ENCODE measurements at regions not wholly inside any gene's neighbourhood (a gene's known extent, or its start where the extent isn't known, plus 50 kb on each side); places are given as distances from the start of the nearest gene placed in this dataset.

- no peak overlapping the region for H3K27ac Mint-ChIP-seq
- no peaks in the 10 kb centered on the region for H3K36me3 Mint-ChIP-seq
- DNase-seq (ENCODE audit: low spot score in 2 of 2) (no peak), ATAC-seq (no peak)
- H3K4me3 Mint-ChIP-seq, result no peak overlapping the region
- H3K9me3 Mint-ChIP-seq, result peaks cover 9% of the 10 kb centered on the region
- no peaks in the 10 kb centered on the region for H3K4me1 Mint-ChIP-seq
These were observed 423.9 kb downstream of the PABPC4L start for GRCh38 chr4:133777661-133778060.

GRCh38 chr4:133776961-133777360, 424.6 kb downstream of the PABPC4L start:
- Mint-ChIP-seq H3K27ac (no peak overlapping the region), H3K9me3 (peaks cover 14% of the 10 kb centered on the region), H3K4me1 (no peaks in the 10 kb centered on the region), H3K36me3 (no peaks in the 10 kb centered on the region), H3K4me3 (no peak overlapping the region)
- no peak for ATAC-seq
- no peak for DNase-seq (ENCODE audit: low spot score in 2 of 2)

- ATAC-seq (no peak), DNase-seq (ENCODE audit: low spot score in 2 of 2) (no peak)
- Mint-ChIP-seq H3K4me1 (no peaks in the 10 kb centered on the region), H3K9me3 (peaks cover 14% of the 10 kb centered on the region), H3K27ac (no peak overlapping the region), H3K36me3 (no peaks in the 10 kb centered on the region), H3K4me3 (no peak overlapping the region)
These were observed 425.1 kb downstream of the PABPC4L start for GRCh38 chr4:133776503-133776902.

- H3K4me3 Mint-ChIP-seq, result no peak overlapping the region
- no peaks in the 10 kb centered on the region for H3K36me3 Mint-ChIP-seq
- no peak for ATAC-seq
- DNase-seq (ENCODE audit: low spot score in 2 of 2), result no peak
- no peaks in the 10 kb centered on the region for H3K4me1 Mint-ChIP-seq
- no peak overlapping the region for H3K27ac Mint-ChIP-seq
- H3K9me3 Mint-ChIP-seq, result peaks cover 14% of the 10 kb centered on the region
These were observed 425.7 kb downstream of the PABPC4L start for GRCh38 chr4:133775881-133776280.

GRCh38 chr4:133775469-133775868, 426.1 kb downstream of the PABPC4L start:
- Mint-ChIP-seq H3K27ac (no peak overlapping the region), H3K36me3 (no peaks in the 10 kb centered on the region), H3K4me3 (no peak overlapping the region), H3K9me3 (peaks cover 15% of the 10 kb centered on the region), H3K4me1 (no peaks in the 10 kb centered on the region)
- DNase-seq (ENCODE audit: low spot score in 2 of 2) (no peak), ATAC-seq (no peak)

- H3K4me1 Mint-ChIP-seq, result no peaks in the 10 kb centered on the region
- H3K9me3 Mint-ChIP-seq, result peaks cover 15% of the 10 kb centered on the region
- DNase-seq (ENCODE audit: low spot score in 2 of 2) (no peak), ATAC-seq (no peak)
- no peak overlapping the region for H3K4me3 Mint-ChIP-seq
- H3K27ac Mint-ChIP-seq, result no peak overlapping the region
- H3K36me3 Mint-ChIP-seq, result no peaks in the 10 kb centered on the region
These were observed 442.2 kb downstream of the PABPC4L start for GRCh38 chr4:133759428-133759827.

GRCh38 chr4:133741766-133742165, 459.8 kb downstream of the PABPC4L start:
- Mint-ChIP-seq H3K4me3 (no peak overlapping the region), H3K9me3 (peaks cover 16% of the 10 kb centered on the region), H3K4me1 (no peaks in the 10 kb centered on the region), H3K36me3 (no peaks in the 10 kb centered on the region), H3K27ac (no peak overlapping the region)
- ATAC-seq (no peak), DNase-seq (ENCODE audit: low spot score in 2 of 2) (no peak)

GRCh38 chr4:133720001-133720400, 481.6 kb downstream of the PABPC4L start:
- DNase-seq (ENCODE audit: low spot score in 2 of 2) (no peak), ATAC-seq (no peak)
- Mint-ChIP-seq H3K27ac (no peak overlapping the region), H3K4me1 (no peaks in the 10 kb centered on the region), H3K36me3 (no peaks in the 10 kb centered on the region), H3K4me3 (no peak overlapping the region), H3K9me3 (peaks cover 18% of the 10 kb centered on the region)

GRCh38 chr4:133719098-133719497, 482.5 kb downstream of the PABPC4L start:
- Mint-ChIP-seq H3K27ac (no peak overlapping the region), H3K4me1 (no peaks in the 10 kb centered on the region), H3K9me3 (peaks cover 19% of the 10 kb centered on the region), H3K4me3 (no peak overlapping the region), H3K36me3 (no peaks in the 10 kb centered on the region)
- no peak for DNase-seq (ENCODE audit: low spot score in 2 of 2)
- ATAC-seq, result no peak

GRCh38 chr4:133714211-133714610, 487.4 kb downstream of the PABPC4L start:
- H3K9me3 Mint-ChIP-seq, result peaks cover 19% of the 10 kb centered on the region
- no peak for ATAC-seq
- no peak overlapping the region for H3K27ac Mint-ChIP-seq
- H3K36me3 Mint-ChIP-seq, result no peaks in the 10 kb centered on the region
- no peak overlapping the region for H3K4me3 Mint-ChIP-seq
- DNase-seq (ENCODE audit: low spot score in 2 of 2), result no peak
- H3K4me1 Mint-ChIP-seq, result no peaks in the 10 kb centered on the region

- DNase-seq (ENCODE audit: low spot score in 2 of 2), result no peak
- no peaks in the 10 kb centered on the region for H3K36me3 Mint-ChIP-seq
- H3K4me3 Mint-ChIP-seq, result no peak overlapping the region
These were observed 488.2 kb downstream of the PABPC4L start for GRCh38 chr4:133713340-133713739.

GRCh38 chr4:133711817-133712216, 489.8 kb downstream of the PABPC4L start:
- H3K27ac Mint-ChIP-seq, result no peak overlapping the region
- no peaks in the 10 kb centered on the region for H3K36me3 Mint-ChIP-seq
- no peak for ATAC-seq
- no peak for DNase-seq (ENCODE audit: low spot score in 2 of 2)
- peaks cover 18% of the 10 kb centered on the region for H3K9me3 Mint-ChIP-seq
- no peak overlapping the region for H3K4me3 Mint-ChIP-seq
- no peaks in the 10 kb centered on the region for H3K4me1 Mint-ChIP-seq

More at GRCh38 chr4:133713340-133713739, 488.2 kb downstream of the PABPC4L start:
- no peak overlapping the region for H3K27ac Mint-ChIP-seq
- H3K4me1 Mint-ChIP-seq, result no peaks in the 10 kb centered on the region
- ATAC-seq, result no peak
- H3K9me3 Mint-ChIP-seq, result peaks cover 23% of the 10 kb centered on the region

- Mint-ChIP-seq H3K36me3 (no peaks in the 10 kb centered on the region), H3K4me3 (no peak overlapping the region), H3K4me1 (no peaks in the 10 kb centered on the region), H3K9me3 (peaks cover 25% of the 10 kb centered on the region), H3K27ac (no peak overlapping the region)
- DNase-seq (ENCODE audit: low spot score in 2 of 2) (no peak), ATAC-seq (no peak)
These were observed 507.2 kb downstream of the PABPC4L start for GRCh38 chr4:133694416-133694815.

- no peaks in the 10 kb centered on the region for H3K4me1 Mint-ChIP-seq
- no peak for ATAC-seq
These were observed 517.6 kb downstream of the PABPC4L start for GRCh38 chr4:133683967-133684366.

GRCh38 chr4:133668061-133668851, 519.2 kb downstream of the PCDH10 start:
- Mint-ChIP-seq H3K4me1 (no peaks in the 10 kb centered on the region), H3K4me3 (no peak overlapping the region), H3K36me3 (no peaks in the 10 kb centered on the region), H3K9me3 (peaks cover 9% of the 10 kb centered on the region), H3K27ac (no peak overlapping the region)
- ATAC-seq (no peak), DNase-seq (ENCODE audit: low spot score in 2 of 2) (no peak)

More at GRCh38 chr4:133683967-133684366, 517.6 kb downstream of the PABPC4L start:
- Mint-ChIP-seq H3K9me3 (peaks cover 26% of the 10 kb centered on the region), H3K36me3 (no peaks in the 10 kb centered on the region), H3K27ac (no peak overlapping the region), H3K4me3 (no peak overlapping the region)
- no peak for DNase-seq (ENCODE audit: low spot score in 2 of 2)

- H3K4me1 Mint-ChIP-seq, result no peaks in the 10 kb centered on the region
- no peak for DNase-seq (ENCODE audit: low spot score in 2 of 2)
- H3K27ac Mint-ChIP-seq, result no peak overlapping the region
- no peak for ATAC-seq
- no peaks in the 10 kb centered on the region for H3K36me3 Mint-ChIP-seq
- no peak overlapping the region for H3K4me3 Mint-ChIP-seq
- H3K9me3 Mint-ChIP-seq, result peaks cover 14% of the 10 kb centered on the region
These were observed 498.1 kb downstream of the PCDH10 start for GRCh38 chr4:133647206-133647605.

Measured in stimulated activated effector memory CD8-positive, alpha-beta T cell treated with anti-CD3 and anti-CD28 coated beads, Interleukin-12 subunit alpha, Interleukin-12 subunit beta, amount 100 ng/mL, for 72 hours (primary cell).